HepG2 (cell line): ENCODE measurements at regions not wholly inside any gene's neighbourhood (a gene's known extent, or its start where the extent isn't known, plus 50 kb on each side); places are given as distances from the start of the nearest gene placed in this dataset.
A peak's percentile ranks its signal among the peaks of the same experiment; 100 is the strongest.

Experiments used
- ATAC-seq: fragments of 200-7000 bp; cut with Tn5 transposase; 3 replicates; pipeline ENCODE4 v1.9.1; 2020; ENCODE audit warnings: mild to moderate bottlenecking, moderate library complexity
- BruUV-seq: library from RNA; stranded (reverse); fragments of 400-500 nt; replicated peaks from 2 replicates; lab custom pipeline; 2021; lab: Mats Ljungman, UMichigan
- CTCF ChIA-PET: fragments of 300-600 bp; formaldehyde crosslinking; extraction: SDS; loops from one replicate; lab custom pipeline; 2021; ENCODE audit warnings: low total read pairs, inconsistent platforms, low intra/inter-chr PET ratio; lab: Yijun Ruan, JAX
- POLR2A ChIA-PET: fragments of 350-600 bp; sonication (Branson Sonifier 250); formaldehyde crosslinking; loops from one replicate; lab custom pipeline; 2020; ENCODE audit warnings: antibody characterized with exemption, inconsistent platforms; lab: Yijun Ruan, JAX
- DNase-seq: peaks from one replicate; pipeline ENCODE4 v3.0.0-alpha.2; 2015; ENCODE audit warnings: low spot score
- FAIRE-seq: peaks from 3 replicates; lab custom pipeline; 2011; peaks lifted over from hg19 to GRCh38; lab: Jason Lieb, UNC
- H2AFZ ChIP-seq: one replicate; pipeline ENCODE4 v1.6.1; 2011; ENCODE audit warnings: low read length, inconsistent platforms
- H3K27ac ChIP-seq: fragments of 300-600 bp; 3 replicates; pipeline ENCODE4 v1.8.0; 2011; ENCODE audit warnings: mixed run types, mild to moderate bottlenecking, mixed read lengths, low read length, inconsistent platforms; ENCODE audit not compliant: insufficient read depth; ENCODE audit errors: extremely low read length
- H3K27me3 ChIP-seq, 2 experiments: fragments of 200-600 bp in 1 of 2; 2 replicates in 1 of 2; 3 replicates in 1 of 2; pipeline versions ENCODE4 v1.6.0 to v1.8.0; 2011; ENCODE audit warnings: low read length in 2 of 2, mild to moderate bottlenecking in 2 of 2, moderate library complexity in 2 of 2, inconsistent platforms in 1 of 2; ENCODE audit not compliant: insufficient read depth in 2 of 2, control insufficient read depth in 1 of 2
- H3K36me3 ChIP-seq, 2 experiments: fragments of 200-600 bp in 1 of 2; replicated peaks in 1 of 2; 2 replicates in 1 of 2; 3 replicates in 1 of 2; pipeline versions ENCODE4 v1.5.1 to v1.8.0; 2011; ENCODE audit warnings: low read length in 2 of 2, inconsistent platforms in 1 of 2; ENCODE audit not compliant: insufficient read depth in 2 of 2, control insufficient read depth in 1 of 2
- H3K4me1 ChIP-seq: 2 replicates; pipeline ENCODE4 v1.5.1; 2012; ENCODE audit warnings: low read length, inconsistent platforms; ENCODE audit not compliant: insufficient read depth
- H3K4me2 ChIP-seq: 2 replicates; pipeline ENCODE4 v1.6.0; 2011; ENCODE audit warnings: low read depth, low read length, inconsistent platforms
- H3K4me3 ChIP-seq, 3 experiments: fragments of 200-600 bp in 1 of 3; sonication (generic), shearing (Covaris generic) in 1 of 3; replicated peaks in 1 of 3; 2 replicates each; pipeline ENCODE4 v1.5.1; 2011 to 2016; ENCODE audit warnings: low read length in 3 of 3, inconsistent platforms in 2 of 3, low read depth in 2 of 3, mild to moderate bottlenecking in 2 of 3, control low read depth in 1 of 3, mixed read lengths in 1 of 3; ENCODE audit not compliant: insufficient read depth in 1 of 3
- H3K79me2 ChIP-seq: one replicate; pipeline ENCODE4 v1.6.1; 2011; ENCODE audit warnings: low read length, inconsistent platforms; ENCODE audit not compliant: insufficient read depth
- H3K9ac ChIP-seq: 2 replicates; pipeline ENCODE4 v1.6.0; 2011; ENCODE audit warnings: mild to moderate bottlenecking, low read depth, low read length, inconsistent platforms; ENCODE audit not compliant: insufficient read depth
- H3K9me3 ChIP-seq: 2 replicates; pipeline ENCODE4 v1.5.1; 2012; ENCODE audit warnings: mild to moderate bottlenecking, low read length
- H4K20me1 ChIP-seq: 2 replicates; pipeline ENCODE4 v1.6.0; 2011; ENCODE audit warnings: inconsistent platforms, mild to moderate bottlenecking, low read length, moderate library complexity; ENCODE audit not compliant: insufficient read depth
- GATA4 ChIP-seq: sonication (generic); IDR thresholded peaks from 2 replicates; pipeline ENCODE4 v1.6.1; 2016; ENCODE audit warnings: antibody characterized with exemption, low read depth, borderline replicate concordance
- HCFC1 ChIP-seq: fragments of 150-350 bp; IDR thresholded peaks from 2 replicates; pipeline ENCODE4 v1.6.1; 2014; ENCODE audit warnings: low read depth, low read length
- TBL1XR1 ChIP-seq: fragments of 150-350 bp; IDR thresholded peaks from 2 replicates; pipeline ENCODE4 v1.6.1; 2014; ENCODE audit warnings: borderline replicate concordance, low read length; ENCODE audit not compliant: partially characterized antibody
- ZBTB4 ChIP-seq: sonication (generic); formaldehyde crosslinking; IDR thresholded peaks from 2 replicates; pipeline ENCODE4 v1.4.0; 2020; ENCODE audit warnings: missing genetic modification reagents, mild to moderate bottlenecking, borderline replicate concordance
- ZNF446 ChIP-seq: sonication (generic); formaldehyde crosslinking; IDR thresholded peaks from 2 replicates; pipeline ENCODE4 v1.5.0; 2020; ENCODE audit warnings: mild to moderate bottlenecking, missing genetic modification reagents
- ZNF629 ChIP-seq: sonication (generic); formaldehyde crosslinking; conservative IDR thresholded peaks from 2 replicates; pipeline ENCODE4 v1.5.0; 2020; ENCODE audit warnings: missing genetic modification reagents
- WGBS: methylation state at CpG from one replicate; pipeline ENCODE4 v1.1.6; 2017; ENCODE audit warnings: low lambda C conversion rate; 5-methylcytosine and 5-hydroxymethylcytosine counted together
- in situ Hi-C: cut with HindIII; loops from 2 replicates; pipeline ENCODE4 v1.10.0; 2017; ENCODE audit warnings: low pct_unique_long_range_greater_than_20kb; ENCODE audit not compliant: extremely low pct_ligation_motif_present
- intact Hi-C: fragments of 100-400 bp; cut with micrococcal nuclease; formaldehyde crosslinking; loops from one replicate; pipeline ENCODE4 v1.10.0; 2022; ENCODE audit not compliant: unreplicated experiment
- TF ChIP-seq, protein P1 (sequence below): sonication (generic); formaldehyde crosslinking; IDR thresholded peaks from 2 replicates; pipeline ENCODE4 v1.5.0; 2020; ENCODE audit warnings: mild to moderate bottlenecking, missing genetic modification reagents
- TF ChIP-seq, protein P2 (sequence below): sonication (generic); formaldehyde crosslinking; IDR thresholded peaks from 2 replicates; pipeline ENCODE4 v1.8.1; 2022; ENCODE audit warnings: mild to moderate bottlenecking, missing genetic modification reagents
- TF ChIP-seq, protein P3 (sequence below): sonication (generic); formaldehyde crosslinking; IDR thresholded peaks from 2 replicates; pipeline ENCODE4 v1.8.1; 2023; ENCODE audit warnings: mild to moderate bottlenecking, missing genetic modification reagents, borderline replicate concordance

DNA sequence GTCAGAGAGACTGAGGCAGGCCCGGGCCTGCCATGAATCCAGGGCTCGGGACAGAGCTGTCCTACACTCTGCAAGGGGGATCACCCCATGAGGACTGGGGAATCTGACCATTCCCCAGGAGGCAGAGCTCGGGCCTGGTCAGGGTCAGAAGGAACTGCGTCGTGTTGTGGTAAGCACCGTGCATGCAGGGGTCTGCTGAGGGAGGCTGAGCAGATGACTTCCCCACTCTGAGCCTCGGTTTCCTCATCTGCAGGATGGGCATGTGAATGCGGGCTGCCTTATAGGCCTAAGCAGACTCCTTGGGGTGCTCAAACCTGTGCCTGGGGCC is 61.6 kb upstream of the IQSEC1 start:
- H2AFZ ChIP-seq: no peak overlapping the region
- ATAC-seq (no peak; the same call in 2 of the 3 replicates), FAIRE-seq (no peak), DNase-seq (no peak)
- H3K36me3 ChIP-seq: peaks cover 0 to 7% of the 10 kb centered on the region in 2 experiments; a peak in 1 of 5 replicates
- H3K79me2 ChIP-seq: no peaks in the 10 kb centered on the region
- TF ChIP-seq ZNF629 (CRISPR knock-in tag) (peak; percentile 65), ZNF446 (CRISPR knock-in tag) (no peak)
- H3K27ac ChIP-seq: no peak overlapping the region
- H3K4me1 ChIP-seq: no peaks in the 10 kb centered on the region
- ChIA-PET CTCF (no interaction called here), POLR2A (no interaction called here)
- H3K9me3 ChIP-seq: no peaks in the 10 kb centered on the region
- peaks cover 11% of the 10 kb centered on the region; the same call in 1 of the 2 replicates for H4K20me1 ChIP-seq
- intact Hi-C loops (no loop called here), in situ Hi-C loops (no loop called here)
- no peak overlapping the region for H3K4me3 ChIP-seq
- no TSS peak for BruUV-seq
- no CpG with 5 or more reads among the region's 8 CpGs for WGBS
- no peak overlapping the region for H3K9ac ChIP-seq
- no peak overlapping the region for H3K4me2 ChIP-seq
- H3K27me3 ChIP-seq: no peaks in the 10 kb centered on the region

DNA sequence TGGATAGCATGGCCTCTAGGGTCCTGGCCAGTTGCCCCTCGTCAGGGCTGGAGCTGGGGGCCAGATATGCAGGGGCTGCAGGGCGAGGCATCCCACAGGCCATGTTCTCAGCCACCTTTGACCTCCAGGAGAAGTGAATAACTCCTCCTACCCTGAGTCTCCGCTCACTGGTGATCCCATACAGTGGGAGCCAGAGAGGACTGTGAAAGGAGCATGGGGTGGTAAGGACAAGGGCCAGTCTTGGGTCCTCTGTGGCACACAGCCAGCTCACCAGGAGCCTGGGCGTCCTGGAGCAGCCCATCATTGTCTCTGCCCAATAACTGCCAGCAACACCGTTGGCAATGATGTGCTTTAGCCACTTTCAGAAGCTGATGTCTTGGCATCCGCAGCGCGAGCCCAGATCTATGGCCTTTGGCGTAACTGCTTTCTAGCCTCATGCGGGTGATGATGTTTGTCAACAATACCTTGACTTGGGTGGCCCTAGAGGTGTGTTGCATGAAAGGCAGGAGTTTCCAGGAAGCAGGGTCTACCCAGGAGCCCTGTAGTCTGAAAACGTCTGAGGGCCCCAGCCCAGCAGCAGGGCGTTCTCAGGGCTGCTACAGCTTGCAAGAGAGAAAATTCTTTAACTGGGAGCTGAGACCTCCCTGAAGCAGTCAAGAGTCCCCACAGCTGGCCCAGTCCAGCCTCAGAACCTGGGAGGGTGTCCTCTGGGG is 61.1 kb upstream of the IQSEC1 start:
- 96% methylated on average over 4 of the region's 12 CpGs for WGBS
- Histone ChIP-seq H3K9ac (no peak overlapping the region), H3K4me1 (no peaks in the 10 kb centered on the region), H3K27me3 (no peaks in the 10 kb centered on the region), H3K4me2 (no peak overlapping the region), H3K9me3 (no peaks in the 10 kb centered on the region), H3K27ac (no peak overlapping the region), H4K20me1 (peaks cover 11% of the 10 kb centered on the region; the same call in 1 of the 2 replicates), H3K36me3 (peaks cover 0 to 7% of the 10 kb centered on the region in 2 experiments; a peak in 1 of 5 replicates), H3K79me2 (no peaks in the 10 kb centered on the region), H3K4me3 (no peak overlapping the region), H2AFZ (no peak overlapping the region)
- FAIRE-seq: no peak
- ChIA-PET POLR2A (no interaction called here), CTCF (no interaction called here)
- ATAC-seq: no peak; the same call in 2 of the 3 replicates
- in situ Hi-C loops (no loop called here), intact Hi-C loops (no loop called here)
- BruUV-seq: no TSS peak
- DNase-seq: no peak
- TF ChIP-seq, protein P1, sequence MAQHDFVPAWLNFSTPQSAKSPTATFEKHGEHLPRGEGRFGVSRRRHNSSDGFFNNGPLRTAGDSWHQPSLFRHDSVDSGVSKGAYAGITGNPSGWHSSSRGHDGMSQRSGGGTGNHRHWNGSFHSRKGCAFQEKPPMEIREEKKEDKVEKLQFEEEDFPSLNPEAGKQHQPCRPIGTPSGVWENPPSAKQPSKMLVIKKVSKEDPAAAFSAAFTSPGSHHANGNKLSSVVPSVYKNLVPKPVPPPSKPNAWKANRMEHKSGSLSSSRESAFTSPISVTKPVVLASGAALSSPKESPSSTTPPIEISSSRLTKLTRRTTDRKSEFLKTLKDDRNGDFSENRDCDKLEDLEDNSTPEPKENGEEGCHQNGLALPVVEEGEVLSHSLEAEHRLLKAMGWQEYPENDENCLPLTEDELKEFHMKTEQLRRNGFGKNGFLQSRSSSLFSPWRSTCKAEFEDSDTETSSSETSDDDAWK (CRISPR knock-in tag): no peak
- TF ChIP-seq, protein P2, sequence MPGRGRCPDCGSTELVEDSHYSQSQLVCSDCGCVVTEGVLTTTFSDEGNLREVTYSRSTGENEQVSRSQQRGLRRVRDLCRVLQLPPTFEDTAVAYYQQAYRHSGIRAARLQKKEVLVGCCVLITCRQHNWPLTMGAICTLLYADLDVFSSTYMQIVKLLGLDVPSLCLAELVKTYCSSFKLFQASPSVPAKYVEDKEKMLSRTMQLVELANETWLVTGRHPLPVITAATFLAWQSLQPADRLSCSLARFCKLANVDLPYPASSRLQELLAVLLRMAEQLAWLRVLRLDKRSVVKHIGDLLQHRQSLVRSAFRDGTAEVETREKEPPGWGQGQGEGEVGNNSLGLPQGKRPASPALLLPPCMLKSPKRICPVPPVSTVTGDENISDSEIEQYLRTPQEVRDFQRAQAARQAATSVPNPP (CRISPR knock-in tag): no peak
- TF ChIP-seq, protein P3, sequence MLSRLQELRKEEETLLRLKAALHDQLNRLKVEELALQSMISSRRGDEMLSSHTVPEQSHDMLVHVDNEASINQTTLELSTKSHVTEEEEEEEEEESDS (CRISPR knock-in tag): no peak
- TF ChIP-seq TBL1XR1 (no peak), ZBTB4 (CRISPR knock-in tag) (no peak), GATA4 (no peak), HCFC1 (no peak)
